Psoas muscle (tissue), 7 donors: ENCODE measurements at regions not wholly inside any gene's neighbourhood (a gene's known extent, or its start where the extent isn't known, plus 50 kb on each side); places are given as distances from the start of the nearest gene placed in this dataset.

Experiments used
- ATAC-seq, 4 donors: fragments of 200-7000 bp; cut with Tn5 transposase; one replicate each; pipeline ENCODE4 v1.9.1; 2020; ENCODE audit warnings: moderate library complexity in 3 of 4, mild to moderate bottlenecking in 2 of 4
- DNase-seq, 2 donors: peaks; one replicate each; pipeline ENCODE4 v3.0.0-alpha.2; 2020
- H3K27ac ChIP-seq: fragments of 200-600 bp; one replicate; pipeline ENCODE4 v1.8.0; 2022
- H3K27me3 ChIP-seq, 3 donors: fragments of 200-600 bp in 1 of 3; one replicate each; pipeline versions ENCODE4 v1.6.1 to v1.8.0; 2013 to 2022; ENCODE audit warnings: low read length in 2 of 3, mild to moderate bottlenecking in 2 of 3, moderate library complexity in 1 of 3; ENCODE audit not compliant: insufficient read depth in 3 of 3
- H3K36me3 ChIP-seq, 2 donors: fragments of 200-600 bp in 1 of 2; one replicate each; pipeline versions ENCODE4 v1.6.1 to v1.8.0; 2013 to 2022; ENCODE audit warnings: low read depth in 1 of 2, mild to moderate bottlenecking in 1 of 2, moderate library complexity in 1 of 2; ENCODE audit not compliant: insufficient read depth in 1 of 2
- H3K4me1 ChIP-seq: fragments of 200-600 bp; one replicate; pipeline ENCODE4 v1.8.0; 2022
- H3K4me3 ChIP-seq: fragments of 200-600 bp; one replicate; pipeline ENCODE4 v1.8.0; 2022; ENCODE audit warnings: mild to moderate bottlenecking
- H3K9me3 ChIP-seq: fragments of 200-600 bp; one replicate; pipeline ENCODE4 v1.8.0; 2022
- CTCF ChIP-seq: fragments of 200-600 bp; IDR thresholded peaks from one replicate; pipeline ENCODE4 v1.8.0; 2022; ENCODE audit warnings: antibody characterized with exemption
- WGBS, 3 donors: extraction: QIAGEN DNeasy Blood & Tissue Kit; methylation state at CpG; one replicate each; pipeline versions ENCODE4 v1.1.6 to v1.1.7; 2013; 5-methylcytosine and 5-hydroxymethylcytosine counted together
- intact Hi-C, 2 donors: fragments of 100-400 bp; cut with DNase I; formaldehyde crosslinking; loops; one replicate each; pipeline versions ENCODE4 v1.11.0 to v1.14.2; 2022
- donor health status: healthy with polysubstance abuse.
- donor health status: DM: no; HTN: no; CAD: no; lungs with moderate emphysema.
- donor health status: Bipolar disorder and iron deficiency.
- donor health status: healthy.
- donor health status: DM: yes; HTN: yes; CAD: no.
- donor health status: DM: no; HTN: no; CAD: no.
- donor health status: DM: yes; HTN: yes; CAD: no.

DNA sequence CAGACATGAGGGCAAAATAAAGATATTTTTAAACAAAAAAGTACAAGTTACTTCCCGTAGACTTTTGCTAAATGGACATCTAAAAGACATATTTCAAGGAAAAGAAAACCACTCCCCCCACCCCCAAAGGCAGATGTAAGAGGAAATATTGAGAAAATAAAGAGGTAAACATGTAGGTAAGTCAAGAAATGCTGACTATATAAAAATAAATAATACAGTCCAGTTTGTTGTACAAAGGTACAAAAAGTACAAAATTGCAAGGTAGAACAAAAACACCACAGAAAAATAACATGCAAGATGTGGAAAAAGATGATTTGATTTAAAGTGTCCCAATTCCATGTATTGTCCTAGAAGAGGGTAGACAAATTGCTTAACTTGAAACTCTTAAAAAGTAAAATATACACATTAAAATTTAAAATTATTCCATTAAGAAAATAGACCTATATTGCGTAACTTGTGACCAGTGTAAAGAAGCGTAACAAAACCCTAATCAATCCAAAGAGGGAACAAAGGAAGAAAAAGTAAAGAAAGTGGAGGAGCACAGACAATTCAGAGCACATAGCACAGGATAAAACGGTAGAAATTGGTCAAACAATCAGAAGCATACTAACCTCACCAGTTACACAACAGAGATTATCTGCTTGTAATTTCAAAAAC is 58.4 kb upstream of the FAM216B start:
- H3K27me3 ChIP-seq, result no peaks in the 10 kb centered on the region
- ATAC-seq (no peak), DNase-seq (no peak)
- no peaks in the 10 kb centered on the region for H3K4me1 ChIP-seq
- no peaks in the 10 kb centered on the region for H3K36me3 ChIP-seq
- no peaks in the 10 kb centered on the region for H3K9me3 ChIP-seq
- no peak overlapping the region for H3K27ac ChIP-seq
- 89 to 93% (median 93%) methylated on average over 4 of the region's 4 CpGs for WGBS, 3 donors
- intact Hi-C loops, result no loop called here
- TF ChIP-seq CTCF, result no peak
- H3K4me3 ChIP-seq, result no peak overlapping the region

DNA sequence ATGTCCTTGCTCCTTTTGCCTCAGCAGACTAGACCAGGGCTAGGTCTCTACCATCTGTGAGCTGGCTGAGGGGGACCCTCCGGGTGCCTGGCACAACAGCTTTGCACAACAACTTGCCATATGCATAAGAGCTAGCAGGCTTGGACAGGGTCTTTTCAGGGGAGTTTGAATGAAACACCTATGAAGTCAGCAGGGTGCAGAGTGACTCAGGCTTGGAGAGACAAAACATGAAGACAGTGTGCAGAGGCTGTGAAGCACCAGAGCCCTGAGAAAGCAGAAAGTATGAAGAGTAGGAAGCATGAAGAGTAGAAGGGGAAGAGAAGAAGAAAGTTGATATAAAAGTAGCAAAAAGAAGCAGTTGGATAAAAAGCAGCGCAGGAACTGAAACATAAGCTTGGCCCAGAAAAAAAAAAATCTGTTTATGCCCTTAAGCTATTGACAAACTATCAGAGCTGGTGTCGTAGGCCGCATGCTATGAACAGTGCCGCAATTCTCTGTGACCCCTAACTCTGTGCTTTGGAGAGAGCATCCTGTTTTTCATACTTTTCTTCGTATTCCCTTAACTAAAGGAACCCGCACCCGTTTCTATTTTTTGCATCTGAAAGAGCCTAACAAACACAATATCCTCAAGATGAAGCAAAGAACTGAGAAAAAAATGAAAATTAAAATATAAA is 52.7 kb upstream of the FAM216B start:
- H3K9me3 ChIP-seq, result no peaks in the 10 kb centered on the region
- ATAC-seq, result no peak
- DNase-seq, result no peak
- H3K4me1 ChIP-seq, result no peaks in the 10 kb centered on the region
- peaks cover 0 to 2% (median 0%) of the 10 kb centered on the region in 3 donors for H3K27me3 ChIP-seq
- WGBS, 3 donors, result 74 to 76% (median 75%) methylated on average over 8 of the region's 8 CpGs
- H3K4me3 ChIP-seq, result no peak overlapping the region
- intact Hi-C loops, result no loop called here
- H3K36me3 ChIP-seq, result no peaks in the 10 kb centered on the region
- H3K27ac ChIP-seq, result no peak overlapping the region
- TF ChIP-seq CTCF, result no peak

DNA sequence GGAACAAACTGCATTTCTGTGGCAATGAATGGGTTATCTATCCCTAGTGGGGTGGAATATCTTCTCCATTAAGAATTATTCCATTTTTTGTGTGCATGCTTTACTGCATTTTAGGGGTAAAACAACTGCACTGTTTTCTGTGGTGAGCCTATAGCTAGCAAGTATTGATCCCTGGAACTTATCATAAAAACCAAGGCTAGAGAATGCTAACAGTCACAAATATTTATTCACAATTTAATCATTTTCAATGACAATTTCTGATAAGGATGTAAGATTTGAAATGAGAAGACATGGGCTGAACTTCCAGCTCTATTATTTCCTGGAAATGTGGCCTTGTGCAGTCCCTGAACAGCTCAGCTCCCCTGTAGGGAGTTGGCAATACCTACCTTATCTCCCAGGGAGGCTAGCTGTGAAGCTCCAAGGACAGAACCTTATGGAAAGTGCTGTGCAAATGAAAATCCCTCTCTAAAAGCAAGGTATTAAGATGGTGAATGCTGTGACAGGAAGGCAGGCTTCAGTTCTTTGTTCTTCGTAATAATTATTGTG is 51.5 kb upstream of the FAM216B start:
- Histone ChIP-seq H3K9me3 (no peaks in the 10 kb centered on the region), H3K27me3 (peaks cover 0 to 2% (median 0%) of the 10 kb centered on the region in 3 donors), H3K27ac (no peak overlapping the region), H3K4me1 (no peaks in the 10 kb centered on the region), H3K36me3 (no peaks in the 10 kb centered on the region), H3K4me3 (no peak overlapping the region)
- no peak for DNase-seq
- 88 to 97% (median 94%) methylated on average over 1 of the region's 1 CpG for WGBS, 3 donors
- ATAC-seq, result no peak
- intact Hi-C loops, result no loop called here
- no peak for TF ChIP-seq CTCF
